ENCODE measurements at regions not wholly inside any gene's neighbourhood (a gene's known extent, or its start where the extent isn't known, plus 50 kb on each side); places are given as distances from the start of the nearest gene placed in this dataset.
"Not testable (repeated sequence)": the region's sequence is repeated elsewhere in the genome, so short reads cannot be mapped to it uniquely, and the experiment has no call there.

GRCh38 chr5:163583491-163584153 lies 78.2 kb downstream of the MAT2B start:
- TF ChIP-seq CTCF, POLR2A (IDR thresholded peaks at IDR 0.05): not testable (repeated sequence)

Data from thyroid gland (tissue), 4 donors.